Limb (tissue), 2 donors: ENCODE measurements at regions not wholly inside any gene's neighbourhood (a gene's known extent, or its start where the extent isn't known, plus 50 kb on each side); places are given as distances from the start of the nearest gene placed in this dataset.

ENCODE experiments used
- DNase-seq, 2 donors: peaks; one replicate each; pipeline ENCODE4 v3.0.0-alpha.2; 2016; ENCODE audit errors: extremely low spot score in 2 of 2

DNA sequence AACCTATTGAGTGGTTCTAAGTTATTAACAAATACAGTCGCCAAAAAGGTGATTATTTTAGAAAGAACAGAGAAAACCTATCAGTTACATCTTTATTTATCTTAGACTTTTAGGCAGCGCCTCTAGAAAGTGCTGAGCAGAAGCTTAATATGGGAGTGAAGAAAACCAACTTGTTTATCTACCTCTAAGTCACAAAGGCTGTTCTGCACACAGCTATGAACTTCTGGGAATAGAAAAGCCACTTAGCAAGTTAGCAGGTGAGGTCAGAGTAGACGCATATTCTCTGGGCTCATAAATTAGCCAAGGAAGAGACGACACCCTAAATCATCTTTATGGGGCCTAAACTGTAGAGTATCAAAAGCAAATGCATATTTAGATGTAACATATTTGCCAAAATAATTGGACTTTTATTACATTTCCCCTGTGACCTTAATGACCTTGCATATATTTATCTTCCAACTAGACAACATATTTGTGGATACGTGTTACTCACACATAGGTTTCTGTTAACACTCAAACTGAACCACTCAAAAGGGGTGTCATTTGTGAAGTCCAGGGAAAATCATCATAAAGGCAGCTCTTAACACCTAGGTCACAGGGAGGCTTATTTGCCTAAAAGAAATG lies 267.1 kb downstream of the ADGB start:
- DNase-seq, result no peak

DNA sequence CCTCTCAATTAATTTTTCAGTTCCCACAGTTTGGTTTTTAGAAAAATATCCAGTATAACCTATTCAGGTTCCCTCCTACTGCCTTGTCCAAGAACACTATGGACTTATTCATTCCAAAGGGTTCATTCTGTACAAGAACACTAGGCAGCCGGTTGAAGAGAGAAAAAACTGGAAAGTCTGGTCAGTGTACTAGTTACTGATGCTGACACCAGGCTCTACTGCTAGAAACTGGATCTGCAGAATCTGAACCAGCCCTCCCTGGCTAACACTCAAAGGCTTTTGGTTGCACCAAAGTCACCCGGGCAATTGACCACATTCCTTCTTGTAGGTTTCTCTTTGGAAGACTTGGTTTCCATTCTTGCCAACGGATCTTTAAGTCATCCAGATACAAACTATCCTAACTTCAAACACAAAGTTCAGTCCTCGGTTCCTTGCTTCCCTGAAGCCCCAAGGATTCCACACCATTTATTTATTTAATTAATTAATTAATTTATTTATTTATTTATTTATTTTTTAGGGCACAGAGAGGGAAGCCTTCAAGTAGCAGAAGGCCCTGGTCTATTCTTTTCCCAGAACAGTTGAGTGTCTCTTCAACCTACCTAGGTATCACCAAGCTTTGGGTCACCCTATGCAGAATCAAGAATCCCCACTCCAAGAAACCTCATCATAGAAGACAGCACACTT lies 268.1 kb downstream of the ADGB start:
- no peak for DNase-seq

DNA sequence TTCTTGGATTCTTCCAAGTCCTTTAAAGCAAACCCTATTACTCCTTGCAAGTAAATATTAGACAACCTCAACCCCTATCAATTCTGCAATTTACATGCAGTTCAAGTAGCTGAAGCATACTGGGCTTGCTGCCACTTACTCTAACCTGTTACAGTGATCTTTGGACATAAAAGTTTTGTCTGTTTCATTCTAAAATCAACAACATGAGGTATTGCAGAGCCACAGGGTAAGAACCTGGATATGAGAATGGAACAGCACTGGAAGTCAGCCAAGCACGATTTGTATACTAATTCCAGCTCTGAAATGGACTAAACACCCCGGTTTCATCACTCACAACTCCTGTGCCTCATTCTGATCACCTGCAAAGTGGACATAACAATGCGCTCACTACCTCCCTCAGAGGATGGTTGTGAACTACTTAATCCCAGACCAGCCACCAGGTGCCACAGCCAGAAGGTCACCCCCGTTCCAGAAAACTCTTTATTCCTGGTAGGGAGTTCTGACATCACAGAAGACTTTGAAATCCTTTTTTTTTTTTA lies 270.0 kb downstream of the ADGB start:
- DNase-seq, result no peak

DNA sequence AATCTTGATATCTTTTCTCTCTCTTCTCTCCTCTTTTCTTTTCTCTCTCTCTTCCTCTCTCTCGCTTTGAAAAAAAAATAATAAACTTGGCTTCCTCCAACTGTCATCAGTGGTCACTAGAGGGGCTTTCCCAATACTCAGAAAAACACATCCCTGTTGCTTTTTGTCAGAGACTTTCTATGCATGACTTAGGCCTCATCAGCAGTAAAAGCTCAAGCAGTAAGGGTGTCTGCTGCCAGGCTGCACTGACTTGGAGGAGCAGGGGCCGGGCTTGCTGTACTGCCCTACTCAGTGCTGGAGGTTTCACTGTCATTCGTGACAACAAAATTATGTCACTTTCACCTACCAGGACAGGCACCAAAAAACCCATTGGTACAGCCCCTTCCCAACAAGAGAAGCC lies 272.0 kb downstream of the ADGB start:
- DNase-seq, result no peak

DNA sequence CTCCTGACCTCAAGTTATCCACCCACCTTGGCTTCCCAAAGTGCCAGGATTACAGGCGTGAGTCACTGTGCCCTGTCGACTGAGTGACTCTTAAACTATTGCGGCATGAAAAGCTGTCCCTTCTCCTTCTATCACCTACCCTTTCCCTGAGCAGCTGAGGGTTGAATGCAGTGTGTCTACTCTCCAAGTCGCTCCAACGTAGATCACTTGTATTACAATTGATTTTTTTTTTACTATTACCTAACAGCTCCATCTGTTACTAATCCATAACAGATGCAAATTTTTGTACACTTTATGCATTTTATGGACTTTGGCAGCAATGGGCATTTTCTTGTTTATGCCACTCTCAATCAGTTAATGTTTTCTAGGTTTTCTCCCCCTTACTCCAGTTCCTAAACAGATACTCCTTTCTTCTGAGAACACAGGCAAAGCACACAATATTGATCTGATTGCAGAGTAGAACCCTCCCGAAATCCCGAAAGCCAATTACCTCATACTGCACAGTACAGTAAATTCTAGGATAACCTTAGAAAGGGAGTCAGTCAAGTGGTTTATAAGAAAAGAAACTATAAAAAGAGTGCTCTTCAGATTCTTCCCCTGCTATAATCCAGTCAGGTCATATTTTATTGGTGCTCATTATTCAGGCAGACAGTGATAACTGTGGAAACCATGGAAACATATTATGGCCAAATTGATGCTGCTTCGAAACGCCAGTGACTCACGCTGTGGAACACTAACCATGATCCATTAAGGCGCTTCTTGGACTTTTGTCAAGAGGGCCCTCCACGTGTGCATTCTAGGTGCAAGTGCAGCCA lies 273.0 kb downstream of the ADGB start:
- no peak for DNase-seq

DNA sequence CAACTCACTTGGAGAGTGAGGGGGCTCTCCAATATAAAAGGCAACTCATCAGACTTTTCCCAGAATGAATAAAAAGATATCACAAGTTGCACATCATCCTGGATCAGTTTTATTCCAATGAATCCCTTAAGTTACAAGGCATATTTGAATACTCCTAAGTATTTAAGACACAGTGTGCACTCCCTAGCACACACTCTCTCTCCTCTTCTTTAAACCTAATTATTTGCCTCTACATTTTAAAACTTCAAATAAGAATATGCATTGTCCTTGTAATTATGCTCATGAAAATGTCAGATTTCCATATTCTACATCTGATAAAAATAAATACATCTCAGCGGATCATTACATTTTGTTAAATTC lies 273.6 kb downstream of the ADGB start:
- no peak for DNase-seq

DNA sequence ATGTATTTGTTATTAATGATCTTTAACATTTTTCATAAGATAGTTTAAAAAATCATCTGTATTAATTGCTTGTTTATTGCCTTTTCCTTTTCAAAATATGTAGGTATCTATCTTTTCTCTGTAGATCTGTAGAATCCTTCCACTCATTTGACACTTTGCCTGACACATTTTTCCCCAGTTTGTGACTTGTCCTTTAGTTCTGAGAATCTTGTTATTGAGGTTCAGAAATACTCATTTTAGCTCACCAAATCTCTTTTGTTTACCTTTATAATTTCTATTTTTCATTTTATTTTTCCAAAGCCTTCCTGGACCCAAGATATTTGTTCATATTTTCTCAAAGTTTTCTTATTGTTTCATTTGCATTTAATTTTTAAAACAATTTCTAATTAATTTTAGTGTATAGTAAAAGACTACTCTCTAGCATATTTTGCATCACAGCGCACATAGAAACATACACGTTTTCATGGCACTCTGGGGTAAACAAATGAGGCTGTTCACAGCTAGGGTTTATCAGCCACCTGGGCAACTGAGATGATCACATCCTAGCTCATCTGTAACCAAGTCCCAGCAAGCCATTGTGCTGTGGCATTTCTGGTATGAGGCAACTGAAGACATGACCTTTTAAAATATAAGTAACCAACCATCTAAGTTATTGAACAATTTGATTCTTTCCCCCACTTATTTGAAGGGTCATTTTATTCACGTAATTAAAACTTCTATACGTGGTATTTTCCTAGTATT lies 275.7 kb downstream of the ADGB start:
- no peak for DNase-seq

DNA sequence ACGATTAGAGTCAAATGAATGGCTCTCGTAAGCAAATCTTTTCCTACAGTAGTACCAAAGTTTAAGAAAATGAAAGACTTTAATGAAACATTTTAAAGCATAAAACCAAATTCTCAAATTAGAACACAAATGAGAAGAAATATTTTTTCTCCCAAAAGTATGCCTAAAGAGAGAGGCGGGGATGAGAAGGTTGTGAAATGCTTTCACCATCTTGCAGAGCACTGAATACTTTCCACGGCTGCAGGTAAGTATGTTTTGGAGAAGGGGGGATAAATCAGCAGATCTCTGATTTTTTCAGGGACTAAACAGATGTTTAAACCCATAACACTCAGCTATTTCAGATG lies 277.1 kb downstream of the ADGB start:
- DNase-seq, result no peak

DNA sequence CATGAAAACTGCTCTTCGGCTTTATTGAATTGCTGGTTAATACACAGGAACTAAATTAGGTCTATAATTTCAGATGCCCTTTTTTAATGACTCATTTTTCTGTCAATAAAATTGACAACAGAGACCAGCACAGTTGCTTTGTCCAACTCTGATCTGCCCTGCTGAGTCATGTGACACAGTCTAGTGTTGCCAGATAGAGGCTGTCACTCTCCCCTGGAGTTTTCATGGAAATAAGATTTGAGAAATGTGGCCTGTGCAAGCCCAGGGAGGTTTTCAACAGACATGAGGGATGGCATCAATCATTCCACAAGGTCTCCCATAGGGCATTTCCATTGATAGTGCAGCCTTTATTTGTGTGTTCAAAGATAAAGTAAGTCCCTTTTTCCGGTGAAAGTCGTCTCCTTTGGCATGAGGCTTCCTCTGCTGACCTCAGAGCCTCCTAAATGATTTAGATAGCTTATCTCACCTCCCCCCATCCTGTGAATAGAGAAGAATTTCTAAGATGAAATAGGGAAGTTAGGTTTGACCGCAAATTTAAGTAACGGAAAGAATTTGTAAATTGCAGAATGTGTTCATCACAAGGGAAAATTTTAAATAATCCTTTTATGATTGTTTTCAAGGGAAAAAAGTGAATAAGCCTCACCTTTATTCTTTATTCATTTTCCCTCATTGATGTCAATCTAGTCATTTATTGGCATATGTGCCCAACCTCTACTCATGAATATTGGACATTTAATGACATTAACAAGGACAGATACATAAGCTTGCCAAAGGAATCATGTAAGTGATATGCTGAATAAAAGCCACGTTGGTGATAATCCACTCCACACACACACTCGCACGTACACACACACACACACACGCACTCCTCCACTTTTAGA lies 277.7 kb downstream of the ADGB start:
- DNase-seq, result no peak

DNA sequence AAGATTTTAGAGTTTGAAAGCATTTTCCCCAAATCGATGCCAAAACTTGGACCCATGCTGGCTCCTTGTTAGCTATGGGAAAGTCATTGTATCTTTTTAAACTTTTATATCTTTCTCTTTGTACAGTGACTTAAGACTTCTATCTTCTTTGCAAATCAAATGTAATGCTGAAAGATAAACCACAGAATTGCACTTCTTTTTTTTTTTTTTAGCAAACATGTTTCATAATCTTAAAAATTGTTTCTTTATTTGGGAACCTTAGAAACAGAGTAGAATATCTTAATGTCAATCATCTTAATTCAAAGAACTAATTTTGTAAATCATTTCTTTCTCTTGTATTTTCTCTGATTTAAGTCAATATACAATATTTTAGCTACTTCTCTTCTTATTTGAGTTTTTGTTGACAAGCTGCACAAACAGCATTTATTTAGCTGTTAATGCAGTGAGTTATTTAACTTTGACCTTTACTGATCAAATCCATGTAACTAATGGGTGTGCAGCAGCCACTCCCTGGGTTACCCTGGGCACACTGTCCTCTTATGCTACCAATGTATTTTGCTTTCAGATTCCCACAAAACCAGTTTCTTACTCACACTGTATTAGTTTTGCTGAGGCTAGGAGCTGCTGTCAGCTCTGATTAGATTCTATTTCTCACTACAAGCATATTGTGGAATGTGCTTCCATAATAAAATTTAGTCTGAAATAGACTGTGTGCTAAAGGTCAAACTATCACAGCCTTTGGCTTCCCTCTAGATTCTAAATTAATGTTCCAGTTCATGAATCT lies 279.6 kb downstream of the ADGB start:
- DNase-seq, result no peak

DNA sequence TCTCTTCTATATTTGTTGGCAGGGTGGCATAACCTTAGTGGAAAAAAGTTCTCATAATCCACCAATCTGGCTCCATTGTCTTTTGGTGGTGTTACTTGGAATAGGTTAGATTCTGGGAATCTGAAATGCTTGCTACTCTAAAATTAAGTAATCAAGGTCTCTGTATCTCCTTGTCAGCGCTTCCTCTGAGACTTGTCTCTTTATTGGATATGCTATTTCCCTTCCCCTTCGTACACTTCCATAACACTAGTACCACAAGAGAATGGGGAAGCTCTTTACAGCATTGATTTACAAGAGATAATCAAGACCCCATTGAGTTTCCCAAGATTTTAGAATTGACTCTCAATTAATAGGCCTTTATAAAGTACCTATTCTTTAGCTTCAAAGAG lies 280.2 kb downstream of the ADGB start:
- no peak for DNase-seq

DNA sequence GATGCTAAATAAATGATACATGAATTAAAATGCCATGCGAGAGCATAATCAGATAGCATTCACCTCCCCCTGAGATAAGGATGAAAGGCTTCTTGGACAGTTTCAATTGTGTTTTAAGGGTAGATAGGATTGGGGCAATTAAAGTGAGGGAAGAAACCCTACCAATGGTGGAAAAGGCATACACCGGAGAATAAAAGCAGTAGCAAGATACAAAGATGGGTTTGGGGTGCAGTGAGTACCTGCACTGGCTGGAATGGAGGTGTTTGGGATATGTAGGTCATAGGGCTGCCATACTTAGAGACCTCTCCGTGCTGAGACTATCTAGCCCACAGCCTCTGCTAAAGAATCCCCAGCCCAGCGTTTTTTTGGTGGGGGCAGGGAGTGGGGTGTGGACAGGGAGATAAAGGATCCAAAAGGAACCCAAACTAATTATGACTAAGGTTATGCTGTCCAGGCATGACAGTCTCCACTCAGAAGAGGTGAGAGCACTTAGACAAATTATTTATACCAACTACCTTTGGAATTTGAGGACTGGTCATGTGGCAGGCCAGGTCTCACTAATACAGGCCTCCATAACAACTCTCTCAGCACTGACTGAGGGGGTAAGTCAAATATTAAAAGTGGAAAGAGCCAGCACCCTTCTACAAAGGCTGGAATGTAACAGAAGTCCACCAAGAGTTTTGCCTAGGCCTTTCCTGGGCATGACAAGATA lies 280.8 kb downstream of the ADGB start:
- DNase-seq, result no peak

DNA sequence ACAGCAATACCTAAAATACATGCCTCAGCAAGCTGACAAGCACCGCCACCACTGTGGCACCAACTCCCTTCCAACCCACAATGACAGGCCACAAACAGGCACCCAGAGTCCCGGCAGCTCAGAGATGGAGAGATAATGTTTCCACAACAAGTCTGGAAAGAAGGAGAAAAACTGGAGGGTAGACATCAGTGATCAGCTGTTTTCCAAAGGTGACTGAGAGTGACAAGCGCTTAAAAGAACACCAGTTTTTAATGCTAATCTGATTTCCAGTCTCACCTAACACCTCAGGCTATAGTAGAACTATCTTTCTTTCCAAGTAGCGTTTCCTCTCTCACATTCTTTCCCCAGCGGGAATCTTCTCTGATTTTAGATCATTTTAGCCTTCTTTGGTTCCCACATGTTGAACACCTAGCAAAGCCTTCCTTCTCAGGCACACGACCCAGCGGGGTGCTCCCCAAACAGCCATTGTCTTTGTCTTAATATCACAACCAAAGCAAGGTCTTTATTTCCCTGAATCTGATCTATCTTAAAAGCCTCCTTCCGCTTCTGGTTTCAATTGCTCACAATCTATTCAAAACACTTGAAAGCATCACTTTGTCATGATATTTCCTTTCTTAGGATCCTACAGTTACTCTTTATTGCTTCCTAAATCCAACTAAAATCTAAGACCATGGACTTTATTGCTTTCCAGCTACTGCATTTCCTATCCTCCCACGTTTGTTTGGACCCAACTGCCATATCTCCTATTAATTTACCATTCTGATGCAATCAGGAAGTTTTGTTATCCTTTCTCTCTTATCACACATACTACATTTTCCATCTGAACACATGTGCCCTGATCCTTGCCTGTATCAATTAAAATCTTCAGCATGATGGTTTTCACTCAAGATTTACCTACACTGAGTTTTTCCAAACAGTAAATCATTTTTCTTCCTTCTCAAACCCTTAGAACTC lies 282.7 kb downstream of the ADGB start:
- no peak for DNase-seq

DNA sequence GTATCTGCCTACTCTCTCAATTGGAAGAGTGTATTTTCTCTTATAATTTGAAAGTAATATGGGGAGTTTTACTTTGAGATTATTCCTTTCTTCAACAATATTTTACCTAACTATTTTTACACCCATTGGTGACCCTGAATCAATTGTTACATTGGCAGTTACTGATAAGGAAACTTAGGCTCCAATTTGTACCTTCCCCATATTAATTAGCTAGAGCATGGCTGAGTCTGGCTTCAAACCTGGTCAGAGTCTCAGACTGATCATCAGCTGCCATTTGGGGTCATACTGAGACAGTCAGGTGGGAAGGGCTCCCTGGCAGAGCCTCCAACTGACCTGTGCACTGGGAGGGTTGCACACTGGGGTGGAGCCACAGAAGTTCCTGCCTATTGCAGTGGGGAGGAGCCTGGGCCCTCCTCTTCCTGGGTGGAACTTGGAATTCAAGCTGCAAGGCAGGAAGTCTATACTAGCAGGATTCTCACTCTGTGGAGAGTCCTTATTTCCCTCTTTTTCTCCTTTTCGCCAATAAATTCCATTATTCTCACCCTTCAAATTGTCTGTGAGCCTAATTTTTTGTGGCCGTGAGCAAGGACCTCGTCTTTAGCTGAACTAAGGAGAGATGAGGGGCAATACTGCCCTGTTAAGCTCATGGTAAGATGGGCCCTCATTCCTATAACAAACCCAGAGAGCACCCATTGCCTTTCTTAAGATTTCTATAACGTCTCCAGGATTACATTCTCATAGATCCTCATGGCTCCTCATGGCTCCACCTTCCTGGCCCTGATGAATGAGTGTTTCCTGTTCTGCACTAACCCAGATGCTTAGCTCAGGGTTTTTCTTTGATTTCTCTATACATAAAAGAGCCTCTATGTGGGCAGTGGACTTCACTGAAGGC lies 285.1 kb downstream of the ADGB start:
- DNase-seq, result no peak

DNA sequence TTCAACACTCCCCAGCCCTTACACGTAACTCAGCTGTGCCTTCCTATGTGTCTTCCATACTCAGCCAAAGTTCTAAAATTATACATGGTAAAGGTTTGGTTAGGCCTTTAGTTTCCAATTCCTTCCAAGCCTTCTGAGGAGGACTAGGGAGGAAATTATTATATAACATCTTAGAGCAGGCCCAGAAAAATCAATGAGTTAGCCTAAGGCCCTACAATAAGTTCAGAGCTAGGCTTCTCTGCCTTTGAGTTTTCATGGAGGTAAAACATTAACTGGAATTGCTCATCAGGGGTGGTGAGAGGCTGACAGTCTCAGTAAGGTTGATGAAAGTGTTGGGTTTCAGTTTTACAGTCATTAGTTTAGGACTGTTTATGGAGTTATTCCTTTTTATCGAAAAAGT lies 286.0 kb downstream of the ADGB start:
- no peak for DNase-seq

DNA sequence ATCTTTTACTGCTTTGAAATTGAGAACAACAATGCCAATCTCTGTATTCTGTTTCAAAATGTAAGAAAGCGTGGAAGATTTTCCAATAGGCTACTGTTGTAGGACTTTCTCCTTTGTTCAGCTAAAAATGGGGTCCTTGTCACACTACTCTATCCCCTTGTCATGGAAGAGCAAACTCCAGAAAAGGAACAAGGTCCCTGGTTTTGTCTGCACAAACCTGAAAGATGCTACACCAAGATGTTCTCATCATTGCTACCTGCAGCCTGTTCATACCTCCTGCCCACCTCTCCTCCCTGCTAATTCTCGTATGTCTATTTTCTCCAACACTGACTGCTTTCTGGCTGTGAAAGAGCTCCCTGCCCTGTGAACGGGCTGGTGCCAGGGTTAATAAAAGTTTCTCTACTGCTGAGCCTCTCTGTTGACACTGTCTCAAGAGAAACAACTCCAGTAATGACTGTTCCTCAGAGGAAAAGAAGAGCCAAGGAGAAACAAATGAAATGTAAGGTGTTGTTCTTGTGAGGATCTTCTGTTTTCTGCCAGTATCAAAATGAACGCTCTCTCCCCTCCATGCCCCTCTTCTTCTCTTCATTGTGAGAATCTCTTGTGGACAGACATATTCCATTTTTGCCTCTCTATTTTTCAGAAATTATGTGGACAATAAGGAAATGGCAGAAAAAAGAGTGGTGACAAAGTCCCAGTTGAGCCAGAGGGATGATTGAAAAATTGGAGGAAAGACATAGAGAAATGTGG lies 287.1 kb downstream of the ADGB start:
- no peak for DNase-seq
